NT2/D1 (cell line): ENCODE measurements at regions not wholly inside any gene's neighbourhood (a gene's known extent, or its start where the extent isn't known, plus 50 kb on each side); places are given as distances from the start of the nearest gene placed in this dataset.
A peak's percentile ranks its signal among the peaks of the same experiment; 100 is the strongest.

Experiments used
- DNase-seq: peaks from one replicate; pipeline ENCODE4 v3.0.0-alpha.2; 2011; ENCODE audit warnings: low read depth, low spot score
- H3K27me3 ChIP-seq: 2 replicates; pipeline ENCODE4 v1.6.0; 2011; ENCODE audit warnings: mild to moderate bottlenecking; ENCODE audit not compliant: insufficient read length, insufficient read depth
- H3K36me3 ChIP-seq: 2 replicates; pipeline ENCODE4 v1.6.1; 2011; ENCODE audit warnings: mild to moderate bottlenecking, low read length, mixed read lengths; ENCODE audit not compliant: insufficient read depth, insufficient read length
- H3K4me1 ChIP-seq: 2 replicates; pipeline ENCODE4 v1.5.1; 2011; ENCODE audit not compliant: insufficient read depth, insufficient read length
- H3K4me3 ChIP-seq: 2 replicates; pipeline ENCODE4 v1.5.1; 2011; ENCODE audit warnings: low read depth; ENCODE audit not compliant: insufficient read length
- H3K9ac ChIP-seq: 2 replicates; pipeline ENCODE4 v1.6.0; 2011; ENCODE audit warnings: low read depth; ENCODE audit not compliant: insufficient read length
- H3K9me3 ChIP-seq: 2 replicates; pipeline ENCODE4 v1.5.1; 2011; ENCODE audit warnings: mild to moderate bottlenecking, low read length; ENCODE audit not compliant: insufficient read depth
- SUZ12 ChIP-seq: IDR thresholded peaks from 2 replicates; pipeline ENCODE4 v1.6.1; 2011; ENCODE audit not compliant: insufficient read length, insufficient read depth; ENCODE audit errors: extremely low read depth
- YY1 ChIP-seq: IDR thresholded peaks from 2 replicates; pipeline ENCODE4 v1.6.1; 2011; ENCODE audit not compliant: insufficient read length, insufficient read depth
- ZNF274 ChIP-seq: IDR thresholded peaks from 2 replicates; pipeline ENCODE4 v1.6.1; 2011; ENCODE audit warnings: mild to moderate bottlenecking, low read depth, low read length

DNA sequence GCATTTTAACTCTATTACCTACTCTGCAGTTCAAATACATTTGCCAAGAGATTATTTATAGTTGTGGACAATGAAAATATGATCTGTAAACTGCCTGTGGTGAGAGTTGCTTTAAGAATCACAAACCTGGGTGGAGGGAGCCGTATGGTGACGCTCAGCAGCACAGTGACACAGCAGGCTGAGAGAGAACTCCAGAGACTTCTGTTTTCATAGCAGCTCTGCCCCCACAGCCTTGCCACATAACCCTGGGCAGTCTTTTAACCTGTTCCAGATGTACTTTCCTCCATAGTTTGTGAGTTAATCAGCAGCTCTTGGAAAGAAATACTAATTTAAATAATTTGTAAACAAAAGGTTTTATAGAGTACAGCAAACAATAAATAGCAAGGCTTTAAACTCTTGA lies 450.5 kb downstream of the ELAVL2 start:
- no peak for DNase-seq
- H3K36me3 ChIP-seq, result no peaks in the 10 kb centered on the region
- H3K27me3 ChIP-seq, result no peaks in the 10 kb centered on the region
- no peak for TF ChIP-seq SUZ12
- no peak for TF ChIP-seq ZNF274
- no peak for TF ChIP-seq YY1
- H3K4me3 ChIP-seq, result no peak overlapping the region
- no peaks in the 10 kb centered on the region for H3K4me1 ChIP-seq
- no peaks in the 10 kb centered on the region for H3K9me3 ChIP-seq
- H3K9ac ChIP-seq, result no peak overlapping the region

- Histone ChIP-seq H3K36me3 (no peaks in the 10 kb centered on the region), H3K9me3 (peaks cover 5% of the 10 kb centered on the region; the same call in 1 of the 2 replicates)
- TF ChIP-seq YY1 (no peak), SUZ12 (no peak), ZNF274 (no peak)
These were observed 446.2 kb downstream of the ELAVL2 start for GRCh38 chr9:23379842-23380241.

DNA sequence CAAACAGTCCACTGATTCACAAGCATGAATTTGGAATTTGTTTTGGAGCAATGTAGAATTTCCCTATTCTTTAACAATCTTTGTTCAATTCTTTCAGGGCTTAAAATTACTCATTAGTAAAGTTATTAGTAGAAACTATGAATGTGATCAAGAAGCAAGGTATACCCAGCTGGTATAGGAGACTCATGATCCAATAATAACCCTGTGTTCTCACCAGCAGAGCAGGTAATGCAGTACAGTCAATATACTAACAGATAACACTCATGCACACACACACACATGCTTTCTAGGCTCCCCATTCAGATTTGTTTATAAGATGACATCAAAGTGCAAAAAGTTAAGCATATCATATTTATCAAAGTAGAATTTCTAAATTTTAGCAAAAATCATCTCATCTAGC lies 445.2 kb downstream of the ELAVL2 start:
- H3K36me3 ChIP-seq, result no peaks in the 10 kb centered on the region
- H3K27me3 ChIP-seq, result no peaks in the 10 kb centered on the region
- H3K4me1 ChIP-seq, result no peaks in the 10 kb centered on the region
- H3K9ac ChIP-seq, result no peak overlapping the region
- peaks cover 5% of the 10 kb centered on the region; the same call in 1 of the 2 replicates for H3K9me3 ChIP-seq
- TF ChIP-seq SUZ12 (no peak), ZNF274 (no peak), YY1 (no peak)
- no peak for DNase-seq
- no peak overlapping the region for H3K4me3 ChIP-seq

More at GRCh38 chr9:23379842-23380241, 446.2 kb downstream of the ELAVL2 start:
- Histone ChIP-seq H3K4me3 (no peak overlapping the region), H3K9ac (no peak overlapping the region), H3K27me3 (no peaks in the 10 kb centered on the region), H3K4me1 (no peaks in the 10 kb centered on the region)
- no peak for DNase-seq

GRCh38 chr9:23382418-23382817 lies 443.6 kb downstream of the ELAVL2 start:
- no peaks in the 10 kb centered on the region for H3K36me3 ChIP-seq
- TF ChIP-seq SUZ12, result no peak
- no peak for TF ChIP-seq YY1
- no peak for TF ChIP-seq ZNF274
- H3K4me1 ChIP-seq, result no peaks in the 10 kb centered on the region
- peaks cover 5% of the 10 kb centered on the region; the same call in 1 of the 2 replicates for H3K9me3 ChIP-seq
- peak; percentile 51 for DNase-seq
- no peak overlapping the region for H3K4me3 ChIP-seq
- H3K27me3 ChIP-seq, result no peaks in the 10 kb centered on the region
- no peak overlapping the region for H3K9ac ChIP-seq

DNA sequence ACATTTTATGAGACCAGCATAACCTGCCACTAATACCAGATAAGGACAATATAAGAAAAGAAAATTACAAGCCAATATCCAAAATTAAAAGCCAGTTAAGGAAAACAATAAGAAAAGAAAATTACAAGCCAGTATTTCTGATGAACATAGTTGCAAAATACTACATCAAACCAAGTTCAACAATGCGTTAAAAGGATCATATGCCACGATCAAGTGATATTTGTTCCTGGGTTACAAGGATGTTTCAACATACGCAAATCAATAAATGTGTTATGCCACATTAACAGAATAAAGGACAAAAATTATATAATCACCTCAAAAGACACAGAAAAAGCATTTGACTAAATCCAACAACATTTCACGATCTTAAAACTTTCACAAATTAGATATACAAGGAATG lies 431.9 kb downstream of the ELAVL2 start:
- Histone ChIP-seq H3K27me3 (no peaks in the 10 kb centered on the region), H3K9me3 (no peaks in the 10 kb centered on the region), H3K9ac (no peak overlapping the region), H3K4me1 (no peaks in the 10 kb centered on the region), H3K4me3 (no peak overlapping the region), H3K36me3 (no peaks in the 10 kb centered on the region)
- no peak for DNase-seq
- TF ChIP-seq YY1 (no peak), SUZ12 (no peak), ZNF274 (no peak)

GRCh38 chr9:23408874-23409273 lies 417.2 kb downstream of the ELAVL2 start:
- H3K27me3 ChIP-seq, result no peaks in the 10 kb centered on the region
- DNase-seq, result no peak
- H3K9ac ChIP-seq, result no peak overlapping the region
- H3K4me3 ChIP-seq, result no peak overlapping the region
- no peaks in the 10 kb centered on the region for H3K4me1 ChIP-seq
- TF ChIP-seq ZNF274 (no peak), YY1 (no peak), SUZ12 (no peak)
- H3K9me3 ChIP-seq, result no peaks in the 10 kb centered on the region
- no peaks in the 10 kb centered on the region for H3K36me3 ChIP-seq

- no peak for DNase-seq
- Histone ChIP-seq H3K4me1 (no peaks in the 10 kb centered on the region), H3K36me3 (no peaks in the 10 kb centered on the region), H3K27me3 (no peaks in the 10 kb centered on the region), H3K9ac (no peak overlapping the region), H3K4me3 (no peak overlapping the region), H3K9me3 (no peaks in the 10 kb centered on the region)
- no peak for TF ChIP-seq ZNF274
- TF ChIP-seq YY1, result no peak
- TF ChIP-seq SUZ12, result no peak
These were observed 414.0 kb downstream of the ELAVL2 start for GRCh38 chr9:23412046-23412445.

DNA sequence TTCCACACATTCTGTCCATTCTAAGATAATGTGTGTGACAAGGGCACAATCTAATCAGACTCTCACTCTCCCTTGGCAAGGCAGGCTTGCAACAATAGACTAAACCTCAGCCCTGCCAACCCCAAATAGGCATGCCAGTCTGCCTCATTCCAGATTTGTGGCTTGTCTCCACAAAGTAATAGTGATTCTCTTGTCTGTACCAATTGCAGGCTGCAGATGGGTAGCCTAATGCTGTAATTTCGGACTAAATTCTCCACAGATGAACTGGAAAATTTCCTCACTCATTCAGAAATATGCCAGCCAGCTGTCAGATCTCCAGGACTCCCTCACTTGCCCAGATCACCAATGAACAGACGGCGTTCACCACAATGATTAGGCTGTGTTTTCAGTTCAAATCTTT lies 413.6 kb downstream of the ELAVL2 start:
- no peak for DNase-seq
- Histone ChIP-seq H3K9ac (no peak overlapping the region), H3K4me1 (no peaks in the 10 kb centered on the region), H3K27me3 (no peaks in the 10 kb centered on the region), H3K4me3 (no peak overlapping the region), H3K9me3 (no peaks in the 10 kb centered on the region), H3K36me3 (no peaks in the 10 kb centered on the region)
- TF ChIP-seq ZNF274, result no peak
- no peak for TF ChIP-seq SUZ12
- no peak for TF ChIP-seq YY1
